ENCODE measurements at regions not wholly inside any gene's neighbourhood (a gene's known extent, or its start where the extent isn't known, plus 50 kb on each side); places are given as distances from the start of the nearest gene placed in this dataset.
"Not testable (repeated sequence)": the region's sequence is repeated elsewhere in the genome, so short reads cannot be mapped to it uniquely, and the experiment has no call there.

DNA sequence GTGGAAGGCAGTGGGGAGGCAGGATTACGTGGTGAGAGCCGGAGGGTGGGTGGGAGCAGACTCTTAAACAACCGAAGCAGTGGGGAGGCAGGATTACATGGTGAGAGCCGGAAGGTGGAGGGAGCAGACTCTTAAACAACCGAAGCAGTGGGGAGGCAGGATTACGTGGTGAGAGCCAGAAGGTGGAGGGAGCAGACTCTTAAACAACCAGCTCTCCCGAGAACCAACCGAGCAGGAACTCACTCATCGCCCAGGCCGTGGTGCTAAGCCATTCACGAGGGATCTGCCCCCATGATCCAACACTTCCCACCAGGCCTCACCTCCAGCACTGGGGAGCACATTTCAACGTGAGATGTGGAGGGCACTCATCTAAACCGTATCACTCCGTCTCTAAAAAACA is 87.7 kb downstream of the RTP5 start:
- no peak for DNase-seq (ENCODE audit: low read depth in 2 of 2)

DNA sequence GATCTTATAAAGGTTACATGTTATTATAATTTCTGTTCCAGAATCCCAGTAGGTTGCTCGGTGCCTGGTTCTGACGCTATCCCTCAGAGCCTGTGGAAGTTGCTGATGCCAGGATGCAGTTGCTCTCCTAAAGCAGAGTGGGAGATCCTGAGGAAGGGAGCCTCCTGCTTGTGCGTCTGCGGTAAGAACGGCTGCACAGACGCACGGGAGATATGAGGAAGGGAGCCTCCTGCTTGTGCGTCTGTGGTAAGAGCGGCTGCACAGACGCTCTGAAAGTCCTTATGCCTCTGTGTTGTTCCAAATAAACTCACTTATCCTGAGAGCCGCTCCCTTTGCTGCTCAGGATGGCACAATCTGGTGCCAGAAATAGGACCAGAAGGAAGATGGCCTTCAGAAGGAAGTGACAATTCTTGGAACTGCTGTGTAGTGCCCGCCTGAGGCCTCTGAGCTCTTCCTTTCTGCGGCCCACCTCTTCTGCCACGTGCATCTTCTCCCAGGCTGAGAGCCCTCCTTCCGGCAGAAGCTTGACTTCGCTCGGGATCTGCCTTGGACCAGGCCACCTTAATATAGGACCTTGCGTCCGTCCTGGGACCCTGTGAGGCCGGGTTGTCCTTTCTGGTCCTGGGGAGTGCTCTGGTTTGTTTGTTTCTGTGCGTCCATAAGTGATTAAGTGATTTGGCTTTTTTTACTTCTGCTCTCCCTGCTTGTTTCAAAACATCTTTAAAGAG is 89.5 kb downstream of the RTP5 start:
- DNase-seq (ENCODE audit: low read depth in 2 of 2): no peak

DNA sequence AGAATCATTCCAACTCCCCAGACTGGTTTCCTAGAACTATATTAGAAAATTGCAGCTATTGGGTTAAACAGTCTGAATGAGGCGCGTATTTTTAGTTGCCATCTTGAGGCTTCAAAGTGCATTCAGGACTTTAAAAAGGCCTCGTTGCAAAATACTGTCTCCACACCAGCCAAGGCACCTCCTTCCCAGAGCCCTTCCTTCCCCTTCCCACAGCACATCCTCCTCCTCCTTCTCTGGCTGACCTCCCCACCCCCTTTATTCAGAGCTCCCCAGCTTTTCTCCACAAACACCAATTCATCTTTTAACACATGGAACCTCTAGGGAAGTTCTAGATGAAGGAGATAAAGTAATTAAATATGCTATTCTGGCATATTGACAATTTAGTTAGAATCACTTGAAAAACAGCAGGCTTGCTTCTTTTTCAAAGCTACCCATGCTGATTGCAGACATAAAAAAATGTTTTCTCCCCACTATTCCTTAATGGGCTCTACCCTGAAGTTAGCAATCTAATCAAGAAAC is 90.3 kb downstream of the RTP5 start:
- no peak for DNase-seq (ENCODE audit: low read depth in 2 of 2)

DNA sequence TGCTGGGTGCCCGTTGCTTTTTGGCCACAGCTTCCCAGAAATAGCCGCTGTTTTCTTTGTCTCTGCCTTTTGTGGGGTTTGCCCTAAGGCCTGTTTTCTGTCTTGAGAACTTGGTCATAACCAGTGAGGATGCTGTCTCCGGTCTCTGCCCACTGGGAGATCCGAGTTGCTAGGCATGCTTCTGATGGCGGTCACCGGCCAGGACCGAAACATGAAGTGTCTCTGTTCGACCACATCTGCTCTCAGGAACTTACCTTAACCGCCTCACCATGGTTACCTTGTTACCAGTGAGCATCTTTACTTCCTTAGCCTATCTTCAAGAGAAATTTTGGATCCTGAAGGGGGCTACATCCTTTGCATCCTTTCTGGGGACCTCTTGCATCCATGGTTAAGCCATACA is 91.9 kb downstream of the RTP5 start:
- no peak for DNase-seq (ENCODE audit: low read depth in 2 of 2)

DNA sequence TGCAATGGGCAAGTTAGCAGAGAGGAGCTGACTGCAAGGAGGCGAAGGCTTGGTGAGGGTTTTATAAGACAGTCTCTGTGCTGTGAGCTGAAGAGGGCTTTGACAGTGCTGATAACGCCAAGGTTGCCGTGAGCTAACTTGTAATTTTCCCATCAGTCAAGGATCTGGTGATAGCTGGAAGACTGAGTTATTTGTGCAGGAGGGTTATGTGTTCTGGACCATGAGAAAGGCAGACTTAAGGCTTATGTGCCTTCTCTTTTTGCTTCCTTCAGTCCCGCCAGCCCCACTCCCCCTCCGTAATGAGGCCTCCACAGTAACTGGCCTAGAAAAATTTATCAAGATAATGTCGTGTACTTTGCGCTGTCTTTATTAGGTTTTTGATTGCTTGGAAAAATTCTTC is 94.6 kb downstream of the RTP5 start:
- DNase-seq (ENCODE audit: low read depth in 2 of 2): no peak

DNA sequence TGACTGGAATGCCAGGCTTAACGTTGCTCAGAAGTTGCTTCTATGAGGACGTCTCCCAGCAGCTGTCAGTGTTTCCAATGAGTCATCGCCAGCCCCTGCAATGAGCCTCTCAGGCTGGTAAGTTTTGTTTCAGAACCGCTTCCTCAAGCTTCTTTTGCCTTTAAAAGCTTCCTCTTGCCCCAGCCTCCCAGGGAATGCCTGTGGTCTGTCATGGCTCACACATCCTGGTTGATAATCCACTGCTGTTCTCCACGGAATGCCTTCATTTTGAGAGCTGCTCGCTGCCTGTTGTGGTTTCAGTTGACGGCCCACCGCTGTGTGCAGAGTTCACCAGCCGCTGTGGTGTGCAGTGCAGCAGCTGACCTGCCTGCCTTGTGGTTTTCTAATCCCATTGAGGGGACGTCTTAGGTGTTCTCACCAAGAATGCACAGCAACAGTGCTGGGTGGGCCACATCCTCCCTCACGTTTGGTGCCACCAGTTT is 96.4 kb downstream of the RTP5 start:
- peak; percentile 73 to 78 for DNase-seq (ENCODE audit: low read depth in 2 of 2)

DNA sequence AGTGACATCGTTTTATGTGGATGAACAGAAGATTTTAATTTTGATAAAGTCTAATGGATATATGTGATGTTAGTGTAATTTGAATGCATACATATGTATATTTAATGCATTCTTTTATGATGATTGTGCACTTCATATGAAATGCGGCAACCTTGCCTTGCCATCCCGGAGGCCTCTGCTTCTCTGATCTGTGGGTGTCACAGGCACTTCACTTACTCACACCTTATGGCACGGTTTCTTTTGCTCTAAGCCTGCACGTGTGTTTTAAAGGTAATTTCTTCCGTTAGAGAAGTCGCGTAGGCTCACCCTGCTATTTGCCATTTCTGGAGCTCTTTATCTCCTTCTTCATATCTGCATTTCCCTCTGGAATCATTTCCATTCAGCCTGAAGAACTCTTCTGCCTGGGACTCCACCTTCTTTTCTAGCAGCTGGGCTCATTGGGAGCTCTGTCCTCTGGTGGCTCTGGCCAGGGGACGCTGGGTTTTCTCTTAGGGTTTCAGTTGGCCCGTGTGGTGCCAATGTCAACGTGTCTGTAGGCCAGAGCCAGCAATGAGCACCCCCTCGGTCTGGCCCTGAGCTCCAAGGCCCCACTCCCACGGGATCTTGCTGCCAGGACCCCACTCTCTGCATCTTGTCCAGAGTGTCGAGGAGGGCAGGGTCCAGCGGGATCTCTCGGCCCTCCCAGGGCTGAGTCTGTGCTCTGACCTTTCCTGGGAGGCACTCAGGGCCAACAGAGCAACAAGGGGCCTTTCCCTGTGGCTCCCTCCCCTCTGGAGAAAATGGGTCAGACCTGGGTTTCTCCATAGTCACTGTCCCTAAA is 97.3 kb downstream of the RTP5 start:
- DNase-seq (ENCODE audit: low read depth in 2 of 2): no peak

DNA sequence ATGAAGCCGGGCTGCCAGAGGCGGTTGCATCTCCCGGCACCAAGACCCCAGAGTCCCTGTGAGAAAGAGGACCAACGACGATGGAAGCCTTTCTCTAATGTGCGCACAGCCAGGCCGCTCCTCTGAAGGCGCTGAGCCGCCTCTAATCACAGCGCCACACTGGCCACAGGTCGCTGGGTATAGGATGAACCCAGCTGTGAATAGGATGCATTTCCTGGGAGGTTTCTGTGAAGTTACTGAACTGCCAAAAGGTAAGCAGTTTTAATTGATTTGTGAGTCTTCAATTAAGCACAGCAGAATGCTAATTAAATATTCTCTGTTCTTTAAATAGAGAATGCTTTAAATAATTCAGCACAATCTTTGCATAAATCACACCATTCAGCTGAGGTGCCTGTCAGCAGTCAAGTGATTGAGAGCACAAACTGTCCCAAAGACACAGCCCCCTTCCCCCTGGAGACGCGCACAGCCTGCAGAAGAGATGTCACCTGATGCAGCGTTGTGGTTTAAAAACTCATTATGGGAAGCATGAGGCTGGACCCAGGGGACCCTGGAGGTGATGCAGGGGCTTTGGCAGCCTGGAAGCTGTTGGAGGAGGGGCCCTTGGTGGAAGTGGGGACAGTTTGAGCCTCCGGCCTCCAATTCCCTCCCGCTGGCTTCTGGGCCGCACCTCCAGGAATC is 98.1 kb downstream of the RTP5 start:
- DNase-seq (ENCODE audit: low read depth in 2 of 2): no peak

DNA sequence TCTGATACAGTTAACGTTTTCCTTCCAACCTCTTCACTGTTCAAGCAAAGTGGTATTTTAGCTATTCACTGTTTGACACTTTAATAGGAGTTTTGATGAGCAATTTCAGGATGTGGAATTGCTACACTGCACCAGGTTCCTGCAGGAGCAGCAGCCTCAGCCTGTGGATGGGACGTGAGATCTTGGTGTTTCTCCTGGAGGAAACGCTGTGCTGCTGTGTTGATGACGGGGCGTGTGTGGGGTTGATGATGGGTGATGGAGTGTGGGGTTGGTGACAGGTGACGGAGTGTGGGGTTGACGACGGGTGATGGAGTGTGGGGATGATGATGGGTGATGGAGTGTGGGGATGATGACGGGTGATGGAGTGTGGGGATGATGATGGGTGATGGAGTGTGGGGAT is 98.9 kb downstream of the RTP5 start:
- no peak for DNase-seq (ENCODE audit: low read depth in 2 of 2)

DNA sequence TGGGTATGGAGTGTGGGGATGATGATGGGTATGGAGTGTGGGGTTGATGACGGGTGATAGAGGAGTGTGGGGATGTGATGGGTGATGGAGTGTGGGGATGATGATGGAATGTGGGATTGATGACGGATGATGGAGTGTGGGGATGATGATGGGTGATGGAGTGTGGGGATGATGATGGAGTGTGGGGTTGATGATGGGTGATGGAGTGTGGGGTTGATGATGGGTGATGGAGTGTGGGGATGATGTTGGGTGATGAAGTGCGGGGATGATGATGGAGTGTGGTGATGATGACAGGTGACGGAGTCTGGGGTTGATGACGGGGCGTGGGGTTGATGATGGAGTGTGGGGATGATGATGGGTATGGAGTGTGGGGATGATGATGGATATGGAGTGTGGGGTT is 99.7 kb downstream of the RTP5 start:
- not testable (repeated sequence) for DNase-seq (ENCODE audit: low read depth in 2 of 2)

DNA sequence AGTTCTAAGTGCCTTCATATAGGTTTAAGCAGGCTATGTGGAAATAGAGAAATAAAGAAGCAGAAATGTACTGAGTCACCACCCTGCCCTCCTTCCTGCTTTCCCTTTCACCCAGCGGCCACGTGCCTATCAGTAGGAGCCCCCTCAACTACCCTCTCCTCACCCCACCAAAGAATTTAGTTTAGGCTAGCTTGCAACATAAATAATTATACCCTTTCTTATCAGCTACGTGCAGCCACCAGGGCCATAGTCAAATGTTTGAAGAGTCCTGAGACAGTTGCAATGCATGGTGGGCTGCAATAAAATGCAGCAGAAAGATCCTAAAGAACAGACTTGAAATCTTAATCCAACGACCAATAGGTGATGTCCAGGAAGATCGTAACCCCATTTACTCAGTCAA is 101.2 kb downstream of the RTP5 start:
- no peak for DNase-seq (ENCODE audit: low read depth in 2 of 2)

DNA sequence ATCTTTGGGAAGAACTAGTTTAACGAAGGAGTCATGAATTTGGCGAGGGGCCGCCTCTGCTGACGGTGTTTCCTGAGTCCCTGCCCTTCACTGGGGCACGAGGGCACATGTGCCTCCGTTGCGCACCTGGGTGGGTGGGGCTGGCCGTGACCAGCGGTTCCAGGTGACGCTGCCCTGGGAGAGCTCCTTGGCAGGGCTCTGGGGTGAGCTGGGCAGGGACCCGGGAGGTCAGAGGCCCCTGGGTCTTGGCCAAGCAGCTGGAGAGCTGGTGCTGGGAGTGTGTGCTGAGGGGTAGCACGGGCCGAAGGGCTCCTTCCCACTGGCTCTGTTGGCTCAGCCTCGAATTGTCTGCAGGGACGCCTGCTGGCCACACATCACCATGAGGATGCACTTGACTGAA is 104.6 kb downstream of the RTP5 start:
- no peak for DNase-seq (ENCODE audit: low read depth in 2 of 2)

DNA sequence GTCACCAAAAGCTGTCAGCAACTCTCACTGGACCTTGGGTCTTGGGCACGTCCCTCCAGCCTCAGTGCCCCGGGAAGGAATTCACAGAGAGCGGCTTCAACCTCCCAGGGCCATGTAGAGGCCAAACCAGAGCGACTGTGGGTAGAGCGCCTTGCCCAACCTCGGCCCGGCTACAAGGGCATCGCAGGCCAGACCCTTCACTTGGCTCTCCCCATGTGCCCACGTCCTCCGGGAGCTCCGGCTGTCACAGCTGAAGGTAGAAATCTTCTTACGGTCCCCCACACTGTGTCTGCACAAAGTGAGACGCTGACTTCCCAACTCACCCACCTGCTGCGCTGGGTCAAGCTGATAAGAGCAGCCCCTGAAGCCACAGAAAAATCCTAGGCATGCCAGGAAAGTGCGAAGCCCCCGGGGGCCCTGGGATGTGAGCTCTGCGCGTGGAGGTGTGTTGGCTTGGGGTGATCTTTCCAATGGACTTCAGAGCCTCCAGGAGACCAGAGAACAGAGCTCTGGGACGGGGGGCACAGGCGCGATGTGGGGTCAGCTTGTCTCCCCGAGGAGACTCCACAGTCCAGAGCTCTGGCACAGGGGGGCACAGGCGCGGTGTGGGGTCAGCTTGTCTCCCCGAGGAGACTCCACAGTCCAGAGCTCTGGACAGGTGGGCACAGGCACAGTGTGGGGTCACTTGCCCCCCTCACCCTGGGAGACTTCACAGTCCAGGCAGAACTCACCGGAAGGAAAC is 105.5 kb downstream of the RTP5 start:
- no peak for DNase-seq (ENCODE audit: low read depth in 2 of 2)

DNA sequence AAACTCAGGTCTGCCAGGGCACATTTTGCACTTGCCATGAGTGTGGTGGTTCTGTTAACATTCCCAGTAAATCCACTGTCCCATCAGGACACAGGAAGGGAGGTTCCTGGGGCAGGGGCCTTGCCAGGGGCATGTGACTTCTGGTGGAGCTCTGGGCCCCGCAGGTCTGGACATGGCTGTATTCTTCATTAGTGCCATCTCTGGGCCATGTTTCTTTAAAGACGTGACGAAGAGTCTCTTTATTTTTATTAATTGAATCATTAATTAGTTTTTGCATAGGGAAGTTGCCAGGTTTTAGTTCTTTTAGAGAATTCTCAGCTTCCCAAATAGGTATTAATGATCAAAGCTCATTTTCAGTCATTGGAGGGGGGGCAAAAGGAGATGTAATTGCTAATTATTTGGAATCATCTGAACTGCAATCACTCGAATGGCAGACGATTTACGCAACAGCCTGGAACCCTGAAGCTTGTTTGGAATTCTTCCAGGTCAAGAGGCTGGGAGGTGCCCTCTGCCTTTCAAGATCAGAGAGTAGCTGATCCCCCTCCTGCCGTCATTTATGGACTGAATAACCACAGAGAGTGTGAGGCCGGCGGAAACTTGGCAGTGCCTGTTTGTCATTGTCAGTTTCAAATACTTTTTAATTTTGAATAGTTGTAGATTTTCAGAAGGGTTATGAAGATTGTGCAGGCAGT is 106.2 kb downstream of the RTP5 start:
- DNase-seq (ENCODE audit: low read depth in 2 of 2): no peak

DNA sequence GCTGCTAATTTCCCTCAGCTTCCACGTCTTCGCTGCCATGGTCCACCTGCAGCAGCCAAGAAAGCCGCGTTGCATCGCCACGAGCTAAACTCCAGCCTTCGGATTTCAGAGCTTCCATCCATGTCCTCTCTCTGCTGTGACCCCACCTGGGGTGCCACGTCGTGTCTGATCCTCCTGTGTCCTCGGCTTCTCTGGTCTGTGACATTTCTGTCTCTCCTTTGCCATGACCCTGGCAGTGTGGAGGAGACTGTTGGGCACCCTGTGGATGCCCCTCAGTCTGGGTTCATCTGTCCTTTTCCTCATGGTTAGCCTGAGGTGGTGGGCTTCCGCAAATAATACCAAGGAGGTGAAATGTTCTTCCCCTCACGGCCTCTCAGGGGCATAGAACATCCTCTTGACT is 106.8 kb downstream of the RTP5 start:
- DNase-seq (ENCODE audit: low read depth in 2 of 2): no peak

DNA sequence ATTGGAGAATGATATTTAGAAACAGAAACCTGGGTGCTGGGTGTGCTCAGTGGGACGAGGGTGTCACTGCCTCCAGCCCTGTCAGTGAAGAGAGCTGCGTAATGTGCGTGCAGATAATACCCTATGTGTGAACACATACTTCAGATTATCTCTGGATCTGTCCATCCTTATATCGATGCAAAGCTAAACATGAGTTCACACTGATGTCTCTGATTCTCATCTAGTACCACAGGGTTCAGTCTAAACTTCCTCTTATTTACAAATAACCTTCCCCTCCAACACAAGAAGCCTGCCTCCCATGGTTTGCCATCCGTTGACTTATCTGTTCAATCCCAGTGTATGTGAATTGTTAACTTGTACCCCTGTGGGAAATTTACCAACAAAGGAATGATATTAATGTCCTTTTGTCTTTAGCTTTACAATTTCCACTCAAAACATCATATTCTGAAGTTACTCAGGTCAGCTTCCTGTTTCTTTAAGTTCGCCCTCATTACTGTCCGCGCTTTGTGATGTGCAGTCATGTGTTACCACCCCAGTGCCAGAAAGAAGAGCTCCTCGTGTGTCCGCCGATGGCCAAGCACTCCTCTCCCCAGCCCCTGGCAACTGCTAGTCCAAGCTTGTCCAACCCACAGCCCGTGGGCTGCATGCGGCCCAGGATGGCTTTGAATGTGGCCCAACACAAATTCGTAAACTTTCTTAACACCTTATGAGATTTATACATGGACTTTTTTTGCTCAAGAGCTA is 108.2 kb downstream of the RTP5 start:
- DNase-seq (ENCODE audit: low read depth in 2 of 2): no peak

DNA sequence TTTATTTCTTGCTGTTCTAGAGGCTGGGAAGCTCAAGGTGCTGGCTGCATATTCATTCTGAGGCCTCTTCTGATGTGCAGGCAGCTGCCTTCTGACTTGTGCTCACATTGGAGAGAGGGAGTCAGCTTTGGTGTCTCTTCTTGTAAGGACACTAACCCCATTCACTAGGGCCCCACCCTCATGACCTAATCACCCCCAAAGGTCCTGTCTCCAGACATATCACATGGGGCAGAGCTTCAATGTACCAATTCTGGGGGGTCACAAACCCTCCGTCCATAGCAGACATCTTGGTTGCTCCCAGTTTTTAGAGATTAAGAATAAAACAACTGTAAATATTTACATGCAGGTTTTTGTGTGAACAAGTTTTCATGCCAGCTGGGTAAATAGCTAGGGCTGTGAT is 109.1 kb downstream of the RTP5 start:
- DNase-seq (ENCODE audit: low read depth in 2 of 2): no peak

DNA sequence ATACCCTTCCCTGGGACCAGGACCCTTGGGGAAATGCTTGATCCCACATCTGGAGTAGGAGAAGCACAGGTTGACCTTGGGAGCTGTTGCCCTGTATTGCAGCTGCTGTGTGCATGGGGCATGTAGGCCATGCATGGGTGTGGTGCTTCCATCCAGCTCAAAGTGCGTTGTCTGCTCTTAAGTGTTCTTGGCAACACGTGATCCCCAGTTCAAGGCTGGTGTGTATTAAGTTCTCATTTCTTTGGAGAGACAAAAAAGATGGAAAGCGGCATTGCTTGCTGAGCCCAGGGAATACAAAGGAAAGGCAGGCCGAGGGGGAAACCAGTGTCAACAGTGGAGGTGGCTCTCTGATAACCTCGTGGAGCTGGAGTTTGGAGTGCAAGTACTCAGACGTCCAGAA is 110.7 kb downstream of the RTP5 start:
- no peak for DNase-seq (ENCODE audit: low read depth in 2 of 2)

DNA sequence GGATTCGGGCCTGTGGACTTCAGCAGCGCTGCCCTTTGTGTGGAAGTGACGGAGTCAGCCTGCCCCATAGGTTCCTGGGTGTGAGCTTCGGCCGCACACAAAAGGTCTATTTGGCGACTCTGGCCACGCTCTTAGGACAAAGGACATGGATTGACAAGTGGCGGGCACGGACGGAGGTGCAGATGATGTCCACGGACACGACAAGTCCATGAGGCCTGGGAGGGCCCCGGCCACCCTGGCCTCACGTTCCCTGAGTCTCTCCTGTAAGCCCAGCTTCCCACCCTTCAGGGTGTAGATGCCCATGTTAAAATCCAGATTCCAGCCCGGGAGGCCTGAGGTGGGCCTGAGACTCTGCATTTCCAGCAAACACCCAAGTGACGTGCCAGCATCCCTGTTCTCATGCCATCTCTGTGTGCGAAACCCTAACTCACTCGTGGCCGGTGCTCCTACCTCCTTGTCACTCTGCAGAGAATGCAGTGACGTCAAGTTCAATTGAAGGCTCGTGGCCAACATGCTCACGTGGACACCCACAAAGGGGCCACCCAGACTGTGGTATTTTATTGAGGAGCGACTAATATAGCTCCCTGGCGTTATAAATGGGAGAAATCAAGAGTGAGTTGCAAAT is 111.7 kb downstream of the RTP5 start:
- DNase-seq (ENCODE audit: low read depth in 2 of 2): no peak

Data from stimulated activated CD8-positive, alpha-beta memory T cell treated with anti-CD3 and anti-CD28 coated beads, Interleukin-7, amount 100 ng/mL, for 4 hours (primary cell).